CD4-positive, alpha-beta T cell (primary cell): ENCODE measurements at regions not wholly inside any gene's neighbourhood (a gene's known extent, or its start where the extent isn't known, plus 50 kb on each side); places are given as distances from the start of the nearest gene placed in this dataset.

Experiments
- ATAC-seq: fragments of 200-7000 bp; cut with Tn5 transposase; one replicate; pipeline ENCODE4 v1.10.0; 2022; ENCODE audit warnings: mild to moderate bottlenecking; ENCODE audit not compliant: poor library complexity
- CTCF ChIA-PET: fragments of 350-600 bp; sonication (Branson Sonifier 250); formaldehyde crosslinking; loops from one replicate; lab custom pipeline; 2021; ENCODE audit warnings: antibody characterized with exemption, inconsistent platforms; lab: Charles Lee
- POLR2A ChIA-PET: fragments of 350-600 bp; sonication (Branson Sonifier 250); formaldehyde crosslinking; loops from one replicate; lab custom pipeline; 2021; ENCODE audit warnings: antibody characterized with exemption, inconsistent platforms; lab: Charles Lee
- DNase-seq, 14 experiments: peaks; one replicate each; pipeline ENCODE4 v3.0.0-alpha.2; 2013 to 2020; ENCODE audit warnings: mixed read lengths in 2 of 14
- H3K27ac ChIP-seq, 2 donors: one replicate each; pipeline versions ENCODE4 v1.5.1 to v1.7.0; 2013; ENCODE audit warnings: low read length in 2 of 2, low read depth in 1 of 2, mild to moderate bottlenecking in 1 of 2
- H3K27me3 ChIP-seq, 2 experiments: 1 replicate in 1 of 2; 2 replicates in 1 of 2; pipeline versions ENCODE4 v1.6.1 to v1.7.0; 2013; ENCODE audit warnings: low read length in 2 of 2, control low read depth in 1 of 2, mild to moderate bottlenecking in 1 of 2, moderate library complexity in 1 of 2; ENCODE audit not compliant: insufficient read depth in 2 of 2, control insufficient read depth in 1 of 2
- H3K36me3 ChIP-seq: one replicate; pipeline ENCODE4 v1.6.1; 2013; ENCODE audit warnings: low read length, control low read depth; ENCODE audit not compliant: insufficient read depth
- H3K4me1 ChIP-seq: one replicate; pipeline ENCODE4 v1.6.1; 2013; ENCODE audit warnings: low read length, control low read depth; ENCODE audit not compliant: insufficient read depth
- H3K4me3 ChIP-seq: one replicate; pipeline ENCODE4 v1.5.1; 2013; ENCODE audit warnings: mild to moderate bottlenecking, low read length, moderate library complexity
- H3K9me3 ChIP-seq, 2 experiments: 1 replicate in 1 of 2; 2 replicates in 1 of 2; pipeline versions ENCODE4 v1.6.1 to v1.7.0; 2013; ENCODE audit warnings: low read length in 2 of 2, mild to moderate bottlenecking in 2 of 2, control low read depth in 1 of 2, moderate library complexity in 1 of 2; ENCODE audit not compliant: control insufficient read depth in 1 of 2, insufficient read depth in 1 of 2
- H3K27ac Mint-ChIP-seq: one replicate; pipeline ENCODE4 v1.8.0; 2020; ENCODE audit warnings: mixed read lengths
- H3K27me3 Mint-ChIP-seq: one replicate; pipeline ENCODE4 v1.8.0; 2021; ENCODE audit warnings: mixed read lengths
- H3K36me3 Mint-ChIP-seq: one replicate; pipeline ENCODE4 v1.8.0; 2021; ENCODE audit warnings: low read depth, mixed read lengths
- H3K4me1 Mint-ChIP-seq: one replicate; pipeline ENCODE4 v1.8.0; 2021; ENCODE audit warnings: low read depth, mixed read lengths
- H3K4me3 Mint-ChIP-seq: one replicate; pipeline ENCODE4 v1.8.0; 2020; ENCODE audit warnings: mild to moderate bottlenecking, mixed read lengths
- H3K9me3 Mint-ChIP-seq: one replicate; pipeline ENCODE4 v1.8.0; 2020; ENCODE audit warnings: mixed read lengths
- intact Hi-C, 2 experiments: fragments of 100-400 bp; cut with DNase I in 1 of 2; cut with micrococcal nuclease in 1 of 2; formaldehyde crosslinking; loops; one replicate each; pipeline versions ENCODE4 v1.15.1 to v1.9.0; 2023 to 2025; cut with DNase I, micrococcal nuclease
- TF ChIP-seq, protein P1 (sequence below): fragments of 200-600 bp; IDR thresholded peaks from one replicate; pipeline ENCODE4 v1.8.0; 2022; ENCODE audit warnings: antibody characterized with exemption, mild to moderate bottlenecking

DNA sequence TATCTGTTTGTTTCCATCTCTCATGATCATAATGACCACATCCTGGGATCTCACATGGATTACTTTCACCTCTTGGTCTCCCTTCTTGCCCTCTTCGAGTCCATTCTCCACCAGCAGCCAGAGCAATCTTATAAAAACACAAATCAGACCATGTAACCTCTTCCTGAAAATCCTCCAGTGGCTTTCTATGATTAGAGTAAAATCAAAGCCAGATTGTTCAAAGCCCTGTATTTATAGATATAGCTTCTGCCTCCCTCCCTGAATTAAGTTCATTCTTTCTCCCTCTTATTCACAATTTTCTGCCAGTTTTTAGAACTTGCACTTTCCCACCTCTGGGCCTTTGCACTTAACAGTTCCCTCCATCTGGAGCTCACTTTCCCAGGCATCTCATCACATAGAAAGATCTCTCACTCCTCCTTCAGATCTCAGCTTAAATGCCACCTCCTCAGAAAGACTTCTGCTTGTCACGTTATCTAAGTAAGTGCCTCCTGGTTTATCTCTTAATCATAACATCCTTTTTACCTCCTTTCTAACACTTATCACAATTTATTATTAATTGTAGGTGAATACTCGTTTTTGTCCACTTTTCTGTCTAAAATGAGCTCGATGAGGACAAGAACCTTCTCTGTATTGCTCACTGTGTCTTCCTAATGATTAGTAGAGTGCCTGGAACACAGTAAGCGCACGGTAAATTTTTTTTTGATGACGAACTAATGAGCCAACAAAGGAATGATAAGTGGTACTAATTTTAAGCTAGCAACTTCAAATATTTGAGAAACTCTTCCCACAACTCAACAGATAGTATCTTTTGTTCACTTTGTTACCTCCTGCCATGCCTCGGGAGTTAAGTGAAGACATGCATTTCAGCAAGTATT is 80.5 kb downstream of the CYB561 start:
- CTCF ChIA-PET, result no interaction called here
- H3K27ac Mint-ChIP-seq, result no peak overlapping the region
- POLR2A ChIA-PET, result interaction anchor here (0.6 kb wide), 1 partner anchor 215 kb away, joined by 3 read pairs; no protein-coding TSS in a partner anchor
- peaks cover 5% of the 10 kb centered on the region for H3K36me3 Mint-ChIP-seq
- H3K9me3 ChIP-seq, result peaks cover 0 to 12% of the 10 kb centered on the region in 2 experiments
- no peaks in the 10 kb centered on the region for H3K4me1 Mint-ChIP-seq
- TF ChIP-seq, protein P1, sequence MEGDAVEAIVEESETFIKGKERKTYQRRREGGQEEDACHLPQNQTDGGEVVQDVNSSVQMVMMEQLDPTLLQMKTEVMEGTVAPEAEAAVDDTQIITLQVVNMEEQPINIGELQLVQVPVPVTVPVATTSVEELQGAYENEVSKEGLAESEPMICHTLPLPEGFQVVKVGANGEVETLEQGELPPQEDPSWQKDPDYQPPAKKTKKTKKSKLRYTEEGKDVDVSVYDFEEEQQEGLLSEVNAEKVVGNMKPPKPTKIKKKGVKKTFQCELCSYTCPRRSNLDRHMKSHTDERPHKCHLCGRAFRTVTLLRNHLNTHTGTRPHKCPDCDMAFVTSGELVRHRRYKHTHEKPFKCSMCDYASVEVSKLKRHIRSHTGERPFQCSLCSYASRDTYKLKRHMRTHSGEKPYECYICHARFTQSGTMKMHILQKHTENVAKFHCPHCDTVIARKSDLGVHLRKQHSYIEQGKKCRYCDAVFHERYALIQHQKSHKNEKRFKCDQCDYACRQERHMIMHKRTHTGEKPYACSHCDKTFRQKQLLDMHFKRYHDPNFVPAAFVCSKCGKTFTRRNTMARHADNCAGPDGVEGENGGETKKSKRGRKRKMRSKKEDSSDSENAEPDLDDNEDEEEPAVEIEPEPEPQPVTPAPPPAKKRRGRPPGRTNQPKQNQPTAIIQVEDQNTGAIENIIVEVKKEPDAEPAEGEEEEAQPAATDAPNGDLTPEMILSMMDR, result no peak
- H3K36me3 ChIP-seq, result no peaks in the 10 kb centered on the region
- no peaks in the 10 kb centered on the region for H3K4me1 ChIP-seq
- no peak overlapping the region for H3K27ac ChIP-seq
- no peaks in the 10 kb centered on the region for H3K9me3 Mint-ChIP-seq
- no peaks in the 10 kb centered on the region for H3K27me3 ChIP-seq
- intact Hi-C loops, result no loop called here
- DNase-seq (no peak), ATAC-seq (no peak)
- H3K27me3 Mint-ChIP-seq, result no peaks in the 10 kb centered on the region
- H3K4me3 Mint-ChIP-seq, result no peak overlapping the region
- no peak overlapping the region for H3K4me3 ChIP-seq

DNA sequence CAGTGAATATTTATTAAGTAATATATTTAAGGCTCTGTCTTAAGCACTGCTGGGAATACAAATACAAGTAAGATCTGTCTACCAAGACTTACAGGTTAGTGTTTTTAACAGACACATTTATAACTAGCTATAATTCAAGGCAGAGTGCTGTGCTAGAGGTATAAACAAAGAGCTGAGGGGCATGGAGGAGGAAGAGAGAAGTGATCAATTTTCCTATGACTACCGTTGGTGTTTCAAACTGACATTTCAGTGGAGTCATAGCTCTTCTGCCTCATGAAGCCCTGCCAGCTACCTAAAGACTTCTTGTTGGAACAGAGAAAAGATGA is 79.9 kb downstream of the CYB561 start:
- Mint-ChIP-seq H3K27ac (no peak overlapping the region), H3K9me3 (no peaks in the 10 kb centered on the region), H3K36me3 (peaks cover 5% of the 10 kb centered on the region), H3K4me1 (no peaks in the 10 kb centered on the region), H3K27me3 (no peaks in the 10 kb centered on the region), H3K4me3 (no peak overlapping the region)
- Histone ChIP-seq H3K36me3 (no peaks in the 10 kb centered on the region), H3K4me3 (no peak overlapping the region), H3K27ac (no peak overlapping the region), H3K9me3 (peaks cover 0 to 10% of the 10 kb centered on the region in 2 experiments), H3K27me3 (no peaks in the 10 kb centered on the region), H3K4me1 (no peaks in the 10 kb centered on the region)
- ATAC-seq (no peak), DNase-seq (no peak)
- intact Hi-C loops, result no loop called here
- TF ChIP-seq, protein P1, result no peak
- POLR2A ChIA-PET, result no interaction called here
- CTCF ChIA-PET, result no interaction called here

DNA sequence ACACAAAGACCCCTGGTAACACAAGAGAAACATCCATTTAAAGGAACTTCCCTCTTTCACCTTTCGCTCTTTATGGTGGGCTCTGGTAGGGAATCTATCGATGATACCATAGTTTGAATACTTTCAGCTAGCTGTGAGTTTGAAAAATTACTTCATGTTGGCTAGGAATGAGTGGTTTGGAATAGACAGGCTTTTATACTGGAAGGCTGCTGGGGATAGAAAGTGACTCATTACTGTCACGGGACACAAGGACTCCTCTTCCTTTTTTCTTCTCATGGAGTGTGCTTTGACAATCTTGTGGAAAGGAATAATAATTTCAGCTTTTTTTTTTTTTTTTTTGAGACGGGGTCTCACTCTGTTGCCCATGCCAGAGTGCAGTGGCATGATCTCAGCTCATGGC is 76.9 kb downstream of the CYB561 start:
- intact Hi-C loops, result no loop called here
- ChIA-PET CTCF (no interaction called here), POLR2A (no interaction called here)
- no peak overlapping the region for H3K4me3 Mint-ChIP-seq
- Histone ChIP-seq H3K27ac (no peak overlapping the region), H3K36me3 (no peaks in the 10 kb centered on the region), H3K27me3 (no peaks in the 10 kb centered on the region), H3K4me1 (no peaks in the 10 kb centered on the region), H3K9me3 (no peaks in the 10 kb centered on the region), H3K4me3 (no peak overlapping the region)
- no peak for ATAC-seq
- no peaks in the 10 kb centered on the region for H3K4me1 Mint-ChIP-seq
- no peaks in the 10 kb centered on the region for H3K36me3 Mint-ChIP-seq
- TF ChIP-seq, protein P1, result no peak
- DNase-seq, result no peak
- no peaks in the 10 kb centered on the region for H3K27me3 Mint-ChIP-seq
- H3K9me3 Mint-ChIP-seq, result no peaks in the 10 kb centered on the region
- no peak overlapping the region for H3K27ac Mint-ChIP-seq
